KMS-11 (cell line): ENCODE measurements at regions not wholly inside any gene's neighbourhood (a gene's known extent, or its start where the extent isn't known, plus 50 kb on each side); places are given as distances from the start of the nearest gene placed in this dataset.

Experiments
- H2AFZ ChIP-seq: fragments of 200-600 bp; sonication (generic); 2 replicates; pipeline ENCODE4 v1.6.1; 2016; ENCODE audit warnings: antibody characterized with exemption, mixed run types, low read depth
- H3K27ac ChIP-seq: fragments of 200-600 bp; sonication (generic); 2 replicates; pipeline ENCODE4 v1.6.1; 2016; ENCODE audit warnings: mild to moderate bottlenecking, mixed run types
- H3K27me3 ChIP-seq: fragments of 200-600 bp; sonication (generic); 2 replicates; pipeline ENCODE4 v1.6.1; 2017; ENCODE audit warnings: mild to moderate bottlenecking, low read depth, mixed run types, moderate library complexity; ENCODE audit not compliant: insufficient read depth
- H3K36me3 ChIP-seq: fragments of 200-600 bp; sonication (generic); 2 replicates; pipeline ENCODE4 v1.6.1; 2017; ENCODE audit warnings: mild to moderate bottlenecking, mixed run types; ENCODE audit not compliant: insufficient read depth
- H3K4me1 ChIP-seq: fragments of 200-600 bp; sonication (generic); 2 replicates; pipeline ENCODE4 v1.6.1; 2016; ENCODE audit warnings: mild to moderate bottlenecking, low read depth, mixed run types; ENCODE audit not compliant: poor library complexity, severe bottlenecking
- H3K4me2 ChIP-seq: fragments of 200-600 bp; sonication (generic); 2 replicates; pipeline ENCODE4 v1.7.0; 2016; ENCODE audit warnings: mild to moderate bottlenecking, mixed run types
- H3K4me3 ChIP-seq: fragments of 200-600 bp; sonication (generic); IDR thresholded peaks from 2 replicates; pipeline ENCODE4 v1.6.1; 2017; ENCODE audit warnings: low read depth, low read length, mixed read lengths; ENCODE audit not compliant: insufficient read depth
- H3K79me2 ChIP-seq: fragments of 200-600 bp; sonication (generic); 2 replicates; pipeline ENCODE4 v1.6.1; 2016; ENCODE audit warnings: low read depth, mixed run types; ENCODE audit not compliant: insufficient read depth
- H3K9ac ChIP-seq: fragments of 200-600 bp; sonication (generic); 2 replicates; pipeline ENCODE4 v1.6.1; 2016; ENCODE audit warnings: mild to moderate bottlenecking, mixed run types
- H4K20me1 ChIP-seq: fragments of 200-600 bp; sonication (generic); 2 replicates; pipeline ENCODE4 v1.6.1; 2016; ENCODE audit warnings: mild to moderate bottlenecking, mixed run types; ENCODE audit not compliant: insufficient read depth
- CTCF ChIP-seq: fragments of 200-600 bp; sonication (generic); conservative IDR thresholded peaks from 2 replicates; pipeline ENCODE4 v1.6.1; 2017; ENCODE audit warnings: low read depth, mild to moderate bottlenecking, antibody characterized with exemption, low read length, moderate library complexity, mixed read lengths

GRCh38 chr18:51391731-51392130, 194.2 kb upstream of the MEX3C start:
- no peak overlapping the region for H2AFZ ChIP-seq
- H3K79me2 ChIP-seq = no peaks in the 10 kb centered on the region
- H4K20me1 ChIP-seq = no peaks in the 10 kb centered on the region
- H3K36me3 ChIP-seq = no peaks in the 10 kb centered on the region
- H3K4me1 ChIP-seq = no peaks in the 10 kb centered on the region
- H3K9ac ChIP-seq = no peak overlapping the region
- no peak overlapping the region for H3K27ac ChIP-seq
- TF ChIP-seq CTCF = no peak
- H3K4me3 ChIP-seq = no peak overlapping the region
- no peak overlapping the region for H3K4me2 ChIP-seq
- no peaks in the 10 kb centered on the region for H3K27me3 ChIP-seq

GRCh38 chr18:51397347-51397962, 200.0 kb upstream of the MEX3C start:
- H3K79me2 ChIP-seq = no peaks in the 10 kb centered on the region
- no peak overlapping the region for H3K9ac ChIP-seq
- H4K20me1 ChIP-seq = no peaks in the 10 kb centered on the region
- peak overlapping the region; percentile 35 for H3K4me2 ChIP-seq
- peaks cover 18% of the 10 kb centered on the region for H3K4me1 ChIP-seq
- H3K36me3 ChIP-seq = no peaks in the 10 kb centered on the region
- TF ChIP-seq CTCF = no peak
- H2AFZ ChIP-seq = no peak overlapping the region
- no peaks in the 10 kb centered on the region for H3K27me3 ChIP-seq
- H3K27ac ChIP-seq = no peak overlapping the region
- H3K4me3 ChIP-seq = no peak overlapping the region

GRCh38 chr18:51398104-51398503, 200.6 kb upstream of the MEX3C start:
- Histone ChIP-seq H3K4me2 (no peak overlapping the region; the same call in 1 of the 2 replicates), H3K79me2 (no peaks in the 10 kb centered on the region), H3K36me3 (no peaks in the 10 kb centered on the region), H4K20me1 (no peaks in the 10 kb centered on the region), H2AFZ (no peak overlapping the region), H3K27me3 (no peaks in the 10 kb centered on the region), H3K9ac (no peak overlapping the region), H3K4me3 (no peak overlapping the region), H3K27ac (no peak overlapping the region), H3K4me1 (peaks cover 18% of the 10 kb centered on the region)
- TF ChIP-seq CTCF = no peak

GRCh38 chr18:51399491-51400122, 202.1 kb upstream of the MEX3C start:
- Histone ChIP-seq H2AFZ (no peak overlapping the region), H3K4me2 (no peak overlapping the region), H3K4me3 (no peak overlapping the region), H3K4me1 (peaks cover 18% of the 10 kb centered on the region), H3K36me3 (no peaks in the 10 kb centered on the region), H4K20me1 (no peaks in the 10 kb centered on the region), H3K27me3 (no peaks in the 10 kb centered on the region), H3K9ac (no peak overlapping the region), H3K79me2 (no peaks in the 10 kb centered on the region), H3K27ac (no peak overlapping the region)
- no peak for TF ChIP-seq CTCF
